Stomach (tissue), 4 donors: ENCODE measurements at regions not wholly inside any gene's neighbourhood (a gene's known extent, or its start where the extent isn't known, plus 50 kb on each side); places are given as distances from the start of the nearest gene placed in this dataset.

ENCODE experiments used
- CTCF ChIP-seq, 7 experiments: fragments of 450-650 bp in 4 of 7; fragments of 200-600 bp in 3 of 7; sonication (generic) in 3 of 7; IDR thresholded peaks; one replicate each; pipeline ENCODE4 v1.5.1; 2016 to 2019; ENCODE audit warnings: antibody characterized with exemption in 7 of 7, control low read depth in 2 of 7, mild to moderate bottlenecking in 1 of 7
- EP300 ChIP-seq: sonication (generic); formaldehyde crosslinking; IDR thresholded peaks from one replicate; pipeline ENCODE4 v1.6.1; 2017; ENCODE audit warnings: antibody characterized with exemption
- POLR2A ChIP-seq, 4 donors: fragments of 450-650 bp; IDR thresholded peaks; one replicate each; pipeline ENCODE4 v1.6.1; 2016; ENCODE audit warnings: antibody characterized with exemption in 4 of 4, control low read depth in 2 of 4, mild to moderate bottlenecking in 1 of 4, moderate library complexity in 1 of 4

- no peak for TF ChIP-seq CTCF (IDR thresholded peaks at IDR 0.05)
- TF ChIP-seq POLR2A (IDR thresholded peaks at IDR 0.05) = no peak
- TF ChIP-seq EP300 = no peak
Measured at GRCh38 chr1:18043871-18044270, 63.7 kb upstream of the IGSF21 start.
